ENCODE measurements at regions not wholly inside any gene's neighbourhood (a gene's known extent, or its start where the extent isn't known, plus 50 kb on each side); places are given as distances from the start of the nearest gene placed in this dataset.

DNA sequence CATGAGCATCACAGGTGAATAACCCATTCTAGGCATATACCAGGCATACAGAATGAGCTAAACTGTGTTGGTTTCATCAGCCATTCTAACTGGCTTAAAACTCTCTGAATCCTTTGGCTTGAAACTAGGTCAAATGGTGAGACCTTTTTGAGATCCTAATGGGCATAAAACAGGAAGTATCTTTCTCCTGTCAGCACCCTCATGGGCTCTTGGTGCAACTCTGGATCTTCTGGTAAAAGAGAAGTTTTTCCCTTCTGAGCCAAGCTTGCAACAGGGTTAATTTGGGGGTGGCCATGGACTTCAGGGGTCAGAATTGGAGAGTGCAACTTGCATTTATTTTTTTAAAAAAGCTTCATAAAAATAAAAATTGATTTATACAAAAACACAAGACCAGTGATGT lies 67.9 kb upstream of the GRAMD1B start:
- no peak for DNase-seq (ENCODE audit: low read depth)

DNA sequence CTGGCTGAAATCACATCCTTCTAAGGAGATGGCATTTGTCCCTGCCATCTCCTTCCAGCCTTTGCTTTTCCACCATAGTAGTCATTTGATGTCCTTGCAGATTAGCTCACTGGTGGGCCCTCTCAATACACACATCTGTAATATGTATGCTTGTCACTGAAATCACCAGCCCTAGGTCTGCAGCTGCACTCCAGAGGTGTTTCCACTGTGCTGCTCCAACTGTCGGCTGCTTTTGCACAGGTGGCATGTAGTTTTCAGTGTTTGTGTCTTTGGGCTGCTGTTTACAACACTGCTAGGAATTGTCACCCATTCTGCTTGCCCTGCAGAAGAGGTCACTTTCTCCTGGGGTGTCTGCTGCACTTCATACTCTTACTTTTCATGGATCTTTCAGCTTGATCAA lies 69.0 kb upstream of the GRAMD1B start:
- no peak overlapping the region for H3K4me3 ChIP-seq (ENCODE audit: low read depth, low read length)
- H3K27me3 ChIP-seq (ENCODE audit: control insufficient read depth, insufficient read depth, low read length) = peaks cover 34% of the 10 kb centered on the region
- DNase-seq (ENCODE audit: low read depth) = no peak
- no peaks in the 10 kb centered on the region for H3K36me3 ChIP-seq (ENCODE audit: control insufficient read depth, insufficient read depth, low read length)
- TF ChIP-seq, protein P1, sequence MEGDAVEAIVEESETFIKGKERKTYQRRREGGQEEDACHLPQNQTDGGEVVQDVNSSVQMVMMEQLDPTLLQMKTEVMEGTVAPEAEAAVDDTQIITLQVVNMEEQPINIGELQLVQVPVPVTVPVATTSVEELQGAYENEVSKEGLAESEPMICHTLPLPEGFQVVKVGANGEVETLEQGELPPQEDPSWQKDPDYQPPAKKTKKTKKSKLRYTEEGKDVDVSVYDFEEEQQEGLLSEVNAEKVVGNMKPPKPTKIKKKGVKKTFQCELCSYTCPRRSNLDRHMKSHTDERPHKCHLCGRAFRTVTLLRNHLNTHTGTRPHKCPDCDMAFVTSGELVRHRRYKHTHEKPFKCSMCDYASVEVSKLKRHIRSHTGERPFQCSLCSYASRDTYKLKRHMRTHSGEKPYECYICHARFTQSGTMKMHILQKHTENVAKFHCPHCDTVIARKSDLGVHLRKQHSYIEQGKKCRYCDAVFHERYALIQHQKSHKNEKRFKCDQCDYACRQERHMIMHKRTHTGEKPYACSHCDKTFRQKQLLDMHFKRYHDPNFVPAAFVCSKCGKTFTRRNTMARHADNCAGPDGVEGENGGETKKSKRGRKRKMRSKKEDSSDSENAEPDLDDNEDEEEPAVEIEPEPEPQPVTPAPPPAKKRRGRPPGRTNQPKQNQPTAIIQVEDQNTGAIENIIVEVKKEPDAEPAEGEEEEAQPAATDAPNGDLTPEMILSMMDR (IDR thresholded peaks at IDR 0.05; ENCODE audit: insufficient read depth, low read length, poor library complexity, severe bottlenecking) = no peak

More for the DNA sequence above, 67.9 kb upstream of the GRAMD1B start:
- Histone ChIP-seq H3K4me3 (ENCODE audit: low read depth, low read length) (no peak overlapping the region), H3K27me3 (ENCODE audit: control insufficient read depth, insufficient read depth, low read length) (peaks cover 34% of the 10 kb centered on the region), H3K36me3 (ENCODE audit: control insufficient read depth, insufficient read depth, low read length) (no peaks in the 10 kb centered on the region)
- TF ChIP-seq, protein P1 (IDR thresholded peaks at IDR 0.05; ENCODE audit: insufficient read depth, low read length, poor library complexity, severe bottlenecking) = no peak

DNA sequence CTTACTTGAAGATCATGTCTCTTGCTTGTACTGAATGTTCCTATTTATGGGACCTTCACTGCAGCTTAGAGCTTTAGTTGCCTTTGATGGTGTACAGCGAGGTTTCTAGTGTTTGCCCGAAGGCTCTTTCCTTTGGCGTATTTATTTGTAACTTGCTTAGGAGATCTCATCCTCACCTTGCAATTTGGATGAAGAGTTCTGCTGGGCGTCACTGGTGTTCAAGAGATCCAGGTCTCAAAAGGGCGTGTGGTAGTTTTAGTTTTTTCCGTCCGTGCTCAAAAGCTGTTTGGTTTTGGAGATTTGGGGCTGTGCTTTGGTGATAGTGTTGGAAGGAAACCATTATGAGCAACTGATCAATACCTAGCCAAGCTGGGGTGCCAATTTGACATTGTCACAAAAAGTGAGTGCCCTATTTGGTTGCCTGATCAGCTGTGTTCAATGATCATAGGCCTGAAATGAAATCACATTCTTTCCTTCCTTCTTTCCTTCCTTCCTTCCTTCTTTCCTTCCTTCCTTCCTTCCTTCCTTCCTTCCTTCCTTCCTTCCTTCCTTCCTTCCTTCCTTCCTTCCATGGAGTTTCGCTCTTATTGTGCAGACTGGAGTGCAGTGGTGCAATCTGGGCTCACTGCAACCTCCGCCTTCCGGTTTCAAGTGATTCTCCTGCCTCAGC lies 69.7 kb upstream of the GRAMD1B start:
- H3K27me3 ChIP-seq (ENCODE audit: control insufficient read depth, insufficient read depth, low read length) = peaks cover 34% of the 10 kb centered on the region
- no peak for DNase-seq (ENCODE audit: low read depth)
- no peaks in the 10 kb centered on the region for H3K36me3 ChIP-seq (ENCODE audit: control insufficient read depth, insufficient read depth, low read length)
- H3K4me3 ChIP-seq (ENCODE audit: low read depth, low read length) = no peak overlapping the region
- TF ChIP-seq, protein P1 (IDR thresholded peaks at IDR 0.05; ENCODE audit: insufficient read depth, low read length, poor library complexity, severe bottlenecking) = no peak

DNA sequence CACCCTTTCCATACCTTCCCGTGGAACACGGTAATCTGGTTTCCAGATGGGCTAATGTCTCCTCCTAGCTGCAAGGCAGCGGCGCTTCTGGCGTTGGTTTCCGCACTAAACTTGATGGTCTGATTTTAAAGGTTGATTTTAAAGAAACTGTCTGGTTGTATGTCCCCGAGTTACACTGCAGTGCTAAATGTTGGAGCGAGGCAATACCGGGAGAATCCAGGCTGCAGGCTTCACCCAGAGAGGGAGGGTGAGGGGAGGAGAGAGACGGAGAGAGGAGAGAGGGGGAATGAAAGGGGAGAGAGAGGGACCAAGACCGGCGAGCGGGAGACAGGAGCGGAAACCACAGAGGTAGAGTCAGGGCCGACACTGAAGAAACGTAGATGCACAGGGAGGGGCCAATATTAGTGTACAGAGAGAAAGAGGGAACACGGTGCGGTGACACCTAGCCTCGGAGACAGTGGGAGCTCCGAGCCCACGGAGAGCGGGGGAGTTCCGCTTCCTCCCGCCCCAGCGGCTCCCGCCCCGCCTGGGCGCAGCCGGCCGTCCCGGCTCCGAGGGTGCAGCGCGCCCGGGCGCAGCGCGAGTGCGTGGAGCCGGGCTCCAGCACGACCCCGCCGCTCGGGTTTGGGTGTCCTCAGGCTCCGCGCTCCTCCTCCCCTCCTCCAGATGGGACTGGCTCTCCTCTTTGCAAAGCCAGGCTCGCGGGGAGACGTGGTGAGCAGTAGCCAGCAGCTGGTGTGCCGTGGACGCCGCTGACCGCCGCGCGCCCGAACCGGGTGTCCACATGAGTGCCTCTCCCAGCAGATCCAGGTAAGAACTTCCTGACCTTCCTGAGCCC lies 71.9 kb upstream of the GRAMD1B start:
- H3K36me3 ChIP-seq (ENCODE audit: control insufficient read depth, insufficient read depth, low read length) = no peaks in the 10 kb centered on the region
- H3K4me3 ChIP-seq (ENCODE audit: low read depth, low read length) = peak overlapping the region; percentile 28
- H3K27me3 ChIP-seq (ENCODE audit: control insufficient read depth, insufficient read depth, low read length) = peaks cover 24% of the 10 kb centered on the region
- TF ChIP-seq, protein P1 (IDR thresholded peaks at IDR 0.05; ENCODE audit: insufficient read depth, low read length, poor library complexity, severe bottlenecking) = no peak
- no peak for DNase-seq (ENCODE audit: low read depth)

DNA sequence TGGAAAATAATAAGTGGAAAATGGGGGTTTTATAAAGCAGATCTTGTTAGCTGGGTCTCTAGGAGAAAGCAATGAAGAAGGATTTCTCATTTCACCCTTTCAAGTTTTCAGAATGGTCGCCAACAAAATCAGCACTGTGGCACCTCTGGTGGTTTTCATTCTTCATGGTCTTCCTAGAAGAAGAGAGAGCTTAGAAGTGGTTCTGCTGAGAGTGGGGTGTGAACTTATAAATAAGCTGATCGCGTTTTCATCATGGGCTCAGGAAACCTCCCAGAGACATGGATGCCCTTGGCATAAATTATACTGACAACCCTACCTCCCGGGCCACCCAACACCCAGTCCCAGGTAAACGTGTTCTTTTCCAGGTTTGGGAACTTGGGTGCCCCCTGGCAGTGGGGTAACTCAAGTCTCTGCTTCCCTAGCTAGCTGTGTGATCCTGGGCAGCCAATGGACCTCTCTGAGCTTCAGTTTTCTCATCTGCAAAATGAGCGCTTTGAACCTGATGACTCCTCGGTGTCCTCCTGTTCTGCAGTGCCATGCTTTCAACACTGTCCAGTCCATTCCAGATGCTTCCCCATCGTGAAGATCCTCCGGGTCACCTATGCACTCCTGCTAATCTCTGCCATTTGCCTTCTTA lies 72.6 kb upstream of the GRAMD1B start:
- Histone ChIP-seq H3K36me3 (ENCODE audit: control insufficient read depth, insufficient read depth, low read length) (no peaks in the 10 kb centered on the region), H3K4me3 (ENCODE audit: low read depth, low read length) (no peak overlapping the region), H3K27me3 (ENCODE audit: control insufficient read depth, insufficient read depth, low read length) (peaks cover 24% of the 10 kb centered on the region)
- TF ChIP-seq, protein P1 (IDR thresholded peaks at IDR 0.05; ENCODE audit: insufficient read depth, low read length, poor library complexity, severe bottlenecking) = no peak
- no peak for DNase-seq (ENCODE audit: low read depth)

Measured in kidney epithelial cell (primary cell).